GM19452 (cell line): ENCODE measurements at regions not wholly inside any gene's neighbourhood (a gene's known extent, or its start where the extent isn't known, plus 50 kb on each side); places are given as distances from the start of the nearest gene placed in this dataset.

Source experiments
- ATAC-seq: cut with Tn5 transposase; IDR thresholded peaks from one replicate; pipeline ENCODE4 v1.9.1; 2021; ENCODE audit not compliant: unreplicated experiment

DNA sequence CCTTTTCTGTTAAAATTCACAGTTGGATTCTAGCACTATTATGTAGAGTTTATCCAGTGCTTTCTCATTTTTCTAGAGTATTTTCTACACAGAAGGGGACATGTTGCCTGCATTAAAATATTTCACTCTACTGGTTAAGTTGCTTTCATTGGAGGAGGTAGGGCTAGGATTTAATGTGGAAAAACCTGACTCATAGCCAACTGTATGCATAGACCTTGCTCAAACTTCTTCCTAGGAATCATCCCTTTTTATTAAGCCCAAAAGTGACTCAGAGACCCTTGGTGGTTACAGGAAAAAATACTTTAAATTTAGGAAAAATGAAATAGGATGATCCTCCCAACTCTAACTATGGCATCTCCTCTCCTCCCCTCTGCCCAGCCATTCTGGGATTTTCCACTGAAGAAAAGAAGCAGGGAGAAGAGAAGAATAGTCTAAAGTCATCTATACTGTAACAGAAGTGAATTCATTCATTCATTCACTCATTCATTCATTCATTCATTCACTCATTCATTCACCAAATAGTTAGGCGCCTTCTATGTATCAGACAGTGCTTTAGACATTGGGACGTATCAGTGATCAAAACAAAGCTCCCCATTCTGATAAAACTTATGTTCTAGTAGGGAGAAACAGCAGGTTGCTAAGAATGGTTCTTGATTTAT lies 109.0 kb upstream of the HTR2A start:
- ATAC-seq = no peak

DNA sequence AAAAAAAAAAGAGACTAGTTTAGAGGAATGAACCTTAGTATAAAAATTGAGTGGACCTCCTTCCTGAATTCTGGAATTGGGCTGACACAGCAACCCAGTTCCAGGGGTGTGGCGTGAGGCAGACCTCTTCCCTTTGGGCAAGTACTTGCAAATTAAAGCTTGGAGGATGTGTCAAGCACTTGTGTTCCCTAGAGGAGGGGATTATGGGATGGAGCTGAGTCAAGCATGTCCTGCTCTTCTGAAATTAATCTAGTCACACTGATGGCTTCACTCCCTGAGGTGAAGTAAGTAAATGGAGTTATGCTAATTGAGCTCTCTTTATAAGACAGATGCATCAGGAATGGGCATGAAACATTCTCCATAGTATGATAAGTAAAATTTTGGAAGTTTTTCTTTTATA lies 107.7 kb upstream of the HTR2A start:
- no peak for ATAC-seq

DNA sequence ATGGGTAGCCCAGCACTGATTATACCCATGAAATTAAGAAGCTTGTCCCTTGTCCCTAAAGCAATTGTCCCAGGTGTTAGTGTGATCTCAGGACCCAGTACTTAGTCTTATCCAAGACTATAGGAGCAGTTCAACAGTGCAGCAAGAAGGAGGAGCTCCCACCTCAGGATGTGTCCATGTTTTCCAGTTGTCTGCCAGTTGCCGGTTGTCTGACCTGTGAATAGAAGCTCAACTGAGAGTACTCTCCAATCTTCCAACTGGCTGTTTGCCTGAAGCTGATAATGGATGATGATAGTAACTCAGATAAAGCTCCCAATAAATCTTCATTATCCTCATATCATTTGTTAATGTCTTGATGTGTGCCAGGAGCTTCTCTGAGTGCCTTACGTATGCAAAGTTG lies 107.2 kb upstream of the HTR2A start:
- ATAC-seq = no peak

DNA sequence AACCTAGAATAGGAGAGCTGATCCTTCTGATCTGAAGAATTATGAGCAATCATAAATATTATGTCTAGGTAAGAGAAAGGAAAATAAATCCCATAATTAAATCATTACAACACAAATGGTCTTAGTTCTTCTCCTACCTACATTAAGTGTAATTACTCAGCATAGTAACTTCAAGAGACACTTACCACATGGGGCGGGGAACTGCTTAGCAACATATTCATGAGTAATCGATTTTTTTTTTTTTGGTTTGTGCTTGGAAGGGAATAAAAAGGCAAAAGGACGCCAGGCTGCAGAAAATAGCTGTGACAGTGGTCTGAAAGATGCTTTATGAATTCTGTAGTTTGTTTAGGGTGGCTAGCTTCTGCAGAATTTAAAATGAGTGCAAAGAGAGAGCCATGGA lies 103.3 kb upstream of the HTR2A start:
- ATAC-seq = no peak

DNA sequence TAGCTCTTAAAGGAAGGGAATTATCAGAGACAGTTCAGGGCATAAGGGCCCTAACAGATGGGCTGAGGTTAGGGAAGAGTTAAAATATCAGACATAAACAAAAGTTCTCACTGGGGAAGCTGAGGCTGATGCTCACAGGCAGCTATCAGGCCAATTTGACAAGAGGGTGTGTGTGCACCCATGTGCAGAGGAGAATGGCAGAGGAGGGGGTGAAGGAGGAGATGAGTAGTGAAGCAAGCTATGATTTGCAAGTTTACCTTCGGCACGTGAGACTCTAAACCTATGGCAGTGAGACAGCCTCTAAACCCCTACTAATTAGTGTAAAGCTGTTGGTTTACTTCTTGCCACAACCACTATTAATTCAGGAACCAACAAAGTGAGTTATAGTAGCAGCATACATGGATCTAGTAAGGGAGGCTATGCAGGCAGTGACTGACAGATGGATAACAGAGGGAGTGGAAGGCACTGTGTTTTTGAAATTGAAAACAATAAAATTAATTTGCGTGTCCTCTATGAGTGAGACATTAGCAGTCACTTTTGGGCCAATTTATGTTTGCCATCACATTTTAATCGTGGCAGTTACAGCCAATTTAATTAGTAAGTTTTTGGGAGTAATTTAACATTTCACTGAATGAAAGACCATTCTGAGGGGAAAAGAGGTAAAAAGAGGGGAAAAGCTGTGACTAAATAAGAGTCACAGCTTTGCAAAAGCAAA lies 99.6 kb upstream of the HTR2A start:
- peak; percentile 30 for ATAC-seq

DNA sequence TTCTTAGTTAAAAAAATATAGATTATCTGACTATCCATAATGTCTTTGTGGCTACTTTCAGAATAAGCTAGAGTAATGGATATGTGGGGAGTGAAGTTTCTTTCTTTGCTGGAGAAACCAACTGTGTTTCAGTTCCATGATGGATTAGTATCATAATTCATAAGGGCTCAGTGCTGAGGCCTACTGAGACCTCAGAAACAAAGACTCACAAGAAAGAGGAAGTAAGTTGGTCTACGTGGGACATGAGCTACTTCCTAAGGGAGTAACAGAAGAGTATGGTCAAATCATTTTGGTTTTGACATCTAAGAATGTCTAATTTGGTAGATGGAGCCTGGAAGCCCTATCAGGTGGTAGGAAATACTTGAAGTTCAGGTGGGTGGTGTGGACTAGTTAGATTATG lies 99.0 kb upstream of the HTR2A start:
- ATAC-seq = peak; percentile 91

DNA sequence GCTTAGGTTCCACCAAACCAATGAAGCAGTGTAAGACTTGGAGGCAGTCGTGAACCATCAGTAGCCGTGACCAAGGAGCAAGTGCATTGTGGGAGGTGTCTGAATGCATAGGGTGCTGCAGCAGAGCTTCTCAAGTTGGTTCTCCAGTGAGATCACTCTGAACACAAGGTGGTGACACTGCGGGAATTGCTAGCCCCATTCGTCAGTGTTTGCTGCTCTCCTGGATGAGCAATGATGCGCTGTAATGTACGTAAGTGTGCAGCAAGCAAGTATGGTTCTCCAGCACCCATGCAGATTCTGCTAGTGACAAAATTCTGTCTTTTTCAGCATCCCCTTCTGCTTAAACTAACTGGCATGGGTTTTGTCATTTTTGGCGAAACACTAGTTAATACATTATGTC lies 97.6 kb upstream of the HTR2A start:
- no peak for ATAC-seq

DNA sequence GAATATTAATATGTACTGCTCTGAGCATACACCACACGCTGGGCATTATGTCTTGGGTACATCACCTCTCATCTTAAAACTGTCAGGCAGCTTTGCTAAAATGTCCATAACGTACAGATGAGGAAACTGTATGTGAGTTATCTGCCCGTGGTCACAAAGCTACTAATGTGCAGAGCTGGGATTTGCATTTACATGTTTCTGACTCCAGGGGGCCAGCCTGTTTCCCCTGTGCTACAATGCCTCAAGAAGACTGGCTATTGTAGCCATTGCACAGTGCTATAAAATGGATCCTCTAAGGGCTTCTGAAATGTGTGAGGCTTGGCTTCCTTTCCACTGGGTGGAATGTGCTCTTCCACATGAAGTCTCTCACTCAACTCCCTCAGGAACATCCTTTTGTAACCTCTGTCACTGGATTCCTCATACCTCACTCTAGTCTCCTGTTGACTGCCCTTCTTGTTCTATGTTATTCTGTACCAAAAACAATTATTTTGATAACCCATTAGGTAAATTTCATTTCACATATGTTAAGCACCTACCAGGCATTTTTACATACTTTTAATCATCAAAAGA lies 95.6 kb upstream of the HTR2A start:
- no peak for ATAC-seq

DNA sequence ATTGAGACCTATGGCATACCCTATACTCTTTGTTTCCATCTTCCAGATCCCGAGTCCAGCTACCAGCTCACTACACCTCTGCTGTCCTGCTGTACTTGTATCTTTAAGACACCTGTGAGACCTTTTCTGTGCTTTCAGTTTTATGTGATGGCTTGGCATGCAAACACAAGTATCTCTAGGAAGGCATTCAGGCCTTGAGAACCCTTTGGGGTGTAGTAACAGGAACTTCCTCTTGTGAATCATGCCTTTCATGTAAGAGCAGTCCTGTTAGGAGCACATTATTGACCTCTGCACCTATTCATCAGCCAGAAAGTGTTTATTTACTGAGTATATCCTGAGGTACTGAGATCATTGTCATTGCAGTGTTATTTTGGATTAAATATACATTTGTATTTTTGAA lies 87.0 kb upstream of the HTR2A start:
- ATAC-seq = peak; percentile 74

DNA sequence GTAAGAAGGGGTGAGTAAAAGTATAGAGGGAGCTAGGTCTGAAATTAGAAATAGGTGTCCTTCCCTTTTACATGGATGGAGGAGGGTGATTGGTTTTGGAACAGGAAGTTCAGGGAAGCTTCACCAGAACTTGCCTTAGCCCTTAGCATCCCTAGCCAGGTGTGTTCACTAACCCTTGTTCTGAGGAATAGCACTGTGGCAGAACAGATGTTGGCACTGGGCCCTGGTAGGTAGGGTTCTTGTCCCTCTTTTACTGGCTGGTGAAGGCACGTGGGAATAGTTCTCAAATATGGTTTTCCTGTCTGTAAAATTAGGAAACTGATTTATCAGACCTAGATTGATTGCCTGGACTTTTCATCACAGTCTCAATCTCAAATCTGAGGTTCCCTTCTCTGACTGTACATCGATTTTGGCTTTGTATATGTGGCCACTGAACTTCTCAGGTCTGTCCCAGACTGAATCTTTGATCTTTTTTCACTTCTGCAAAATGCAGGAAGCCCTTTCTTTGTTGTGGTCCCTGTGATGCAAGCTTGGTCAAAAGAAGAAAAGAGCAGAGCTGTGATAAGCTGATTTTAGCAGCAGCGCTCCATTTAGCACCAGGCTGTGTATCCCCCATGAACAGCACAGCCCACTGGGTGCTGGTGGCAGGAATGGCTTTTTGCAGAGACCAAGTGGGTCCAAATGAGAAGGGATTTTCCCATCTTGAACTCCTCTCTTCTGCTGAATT lies 86.2 kb upstream of the HTR2A start:
- peak; percentile 88 for ATAC-seq

DNA sequence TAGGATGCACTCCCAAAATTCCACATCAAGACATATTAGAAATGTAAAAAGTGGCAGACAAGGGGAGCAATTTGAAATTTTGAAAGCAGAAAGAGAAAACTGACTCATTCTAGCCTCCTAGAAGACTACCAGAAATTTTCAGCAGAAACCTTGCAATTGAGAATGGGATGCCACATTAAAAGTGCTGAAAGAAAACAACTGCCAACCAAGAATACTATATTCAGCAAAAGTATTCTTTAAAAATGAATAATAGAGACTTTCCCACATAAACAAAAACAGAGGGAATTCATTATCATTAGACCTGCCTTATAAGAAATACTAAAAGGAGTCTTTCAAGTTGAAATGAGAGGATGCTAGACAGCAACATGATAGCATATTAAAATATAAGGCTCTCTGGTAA lies 78.3 kb upstream of the HTR2A start:
- ATAC-seq = no peak

DNA sequence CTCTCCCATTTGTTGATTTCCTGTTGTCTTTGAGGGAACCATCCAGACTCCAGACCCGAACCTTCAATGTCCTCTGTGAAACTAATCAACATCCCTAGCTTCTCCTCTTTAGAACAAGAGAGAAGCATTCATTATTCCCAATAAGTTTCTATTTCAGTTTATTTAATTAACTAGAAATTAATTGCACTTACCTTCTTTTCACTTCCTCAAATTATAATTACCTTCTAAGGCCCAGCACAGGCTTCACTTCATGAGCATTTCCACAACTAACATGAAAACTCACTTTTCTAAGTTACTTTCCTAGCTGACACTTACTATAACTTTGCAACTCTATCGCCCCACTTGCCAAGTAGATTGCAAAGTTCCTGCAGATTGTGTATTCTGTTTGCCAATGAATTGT lies 71.6 kb upstream of the HTR2A start:
- no peak for ATAC-seq

DNA sequence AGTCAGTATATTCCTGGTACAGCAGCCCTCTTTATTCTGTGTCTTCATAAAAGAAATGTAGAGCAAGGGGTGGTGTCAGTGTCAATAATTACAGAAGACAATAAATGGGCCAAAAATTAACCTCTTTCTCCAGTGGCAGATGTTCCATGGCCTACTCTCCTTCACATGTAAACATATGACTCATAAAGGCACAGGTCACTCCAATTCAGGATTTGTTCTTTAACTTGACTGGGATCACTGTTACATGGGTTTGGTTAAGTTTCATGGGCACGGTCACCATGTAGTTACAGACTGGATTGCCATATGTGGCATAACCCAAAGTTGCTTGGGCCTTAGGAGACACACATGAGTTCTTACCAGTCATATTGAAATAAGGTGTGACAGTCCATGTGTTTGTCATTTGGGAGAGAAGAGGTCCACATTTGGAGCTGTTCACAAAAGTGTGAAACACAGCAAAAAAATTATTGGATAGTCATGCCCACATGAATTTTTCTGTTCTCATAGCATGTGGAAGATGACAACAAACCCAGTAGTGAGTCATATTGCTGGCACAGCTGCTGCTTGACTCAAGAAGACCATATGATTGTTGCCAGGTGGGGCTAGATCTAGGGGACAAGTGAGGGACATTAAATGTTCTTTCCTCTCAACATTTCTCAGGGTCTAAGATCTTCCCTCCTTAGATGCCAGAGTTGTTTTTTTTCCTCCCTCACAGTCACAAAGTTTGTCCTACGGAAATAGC lies 68.1 kb upstream of the HTR2A start:
- ATAC-seq = no peak

DNA sequence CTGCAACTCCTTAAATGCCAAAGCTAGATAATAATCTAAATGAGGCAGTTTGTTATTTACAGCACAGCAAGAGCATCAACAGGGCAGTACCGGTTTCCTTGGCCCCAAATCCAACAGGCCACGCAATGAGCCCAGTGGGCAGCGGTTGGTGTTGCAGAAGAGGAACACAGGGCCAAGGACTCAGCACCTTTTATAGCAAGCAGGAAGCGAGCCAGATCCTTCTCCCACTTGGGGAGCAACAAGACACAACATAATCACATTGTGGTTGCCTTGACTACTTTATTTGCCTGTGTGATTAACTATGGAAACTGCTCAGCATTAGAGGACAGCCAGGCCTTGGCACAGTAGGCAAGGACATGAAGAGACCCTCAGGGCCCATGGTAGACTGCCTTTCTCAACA lies 67.1 kb upstream of the HTR2A start:
- ATAC-seq = no peak

DNA sequence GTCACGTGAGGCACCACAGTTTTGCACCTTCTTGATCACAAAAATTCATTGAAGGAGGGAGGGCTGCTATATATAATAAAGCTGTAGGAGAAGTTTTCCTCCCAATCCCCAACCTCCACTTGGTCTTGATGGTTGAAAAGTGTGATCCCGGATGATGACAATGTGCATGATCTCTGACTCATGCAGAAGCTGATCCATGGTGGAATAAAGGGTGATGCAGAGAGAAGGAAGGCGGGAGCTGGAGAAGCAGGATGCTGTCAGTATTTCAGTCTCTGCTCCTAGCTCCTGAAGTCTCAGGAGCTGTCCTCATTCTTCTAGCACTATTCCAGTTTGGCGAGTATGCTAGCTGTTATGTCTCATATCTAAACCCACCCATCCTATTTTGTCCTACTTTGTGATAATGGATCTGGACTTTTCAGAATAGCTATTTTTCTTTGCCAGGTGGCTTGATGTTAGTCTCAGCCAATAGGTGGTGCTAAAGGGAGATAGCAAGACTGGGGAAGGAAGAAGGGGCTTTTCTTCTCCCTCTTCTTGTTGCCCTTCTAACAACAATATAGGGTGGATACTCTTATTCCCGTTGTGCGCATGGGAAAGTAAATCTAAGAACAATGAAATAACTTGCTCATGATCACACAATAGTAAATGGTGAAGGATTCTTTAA lies 65.6 kb upstream of the HTR2A start:
- no peak for ATAC-seq

DNA sequence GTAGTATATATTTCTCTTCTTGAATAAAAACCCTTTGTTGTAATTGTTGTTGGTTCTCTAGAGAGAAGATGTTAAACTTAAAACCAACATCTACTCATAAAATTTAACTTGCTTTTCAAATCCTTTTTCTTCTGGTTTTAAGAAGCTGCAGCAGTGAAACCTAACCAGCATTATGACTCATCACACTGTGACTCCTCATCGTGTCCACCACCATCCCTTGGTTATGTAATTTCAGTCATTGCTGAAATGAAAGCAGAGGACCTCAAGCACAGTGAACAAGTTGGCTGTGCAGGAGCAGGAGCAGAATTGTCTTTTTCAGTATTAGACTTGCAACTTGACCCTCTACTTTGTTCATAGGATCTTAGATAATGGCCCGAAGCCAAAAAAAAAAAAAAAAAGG lies 64.9 kb upstream of the HTR2A start:
- peak; percentile 99 for ATAC-seq

DNA sequence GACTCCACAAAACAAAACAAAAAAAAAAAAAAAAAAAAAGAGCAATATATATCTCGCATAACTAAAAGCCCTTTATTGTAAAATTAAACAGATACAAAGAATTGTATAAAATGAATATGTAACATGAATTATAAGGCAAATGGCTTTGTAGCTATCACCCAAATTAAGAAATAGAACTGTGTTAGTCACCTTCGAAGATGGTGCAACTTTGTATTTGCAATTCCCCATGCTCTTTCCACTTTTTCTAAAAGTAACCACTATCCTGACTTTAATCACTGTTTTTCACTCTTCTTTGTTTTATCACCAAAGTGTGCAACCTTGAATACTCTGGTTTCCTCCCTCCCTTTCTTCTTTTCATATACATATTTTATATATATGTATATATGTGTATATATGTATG lies 57.1 kb upstream of the HTR2A start:
- no peak for ATAC-seq

DNA sequence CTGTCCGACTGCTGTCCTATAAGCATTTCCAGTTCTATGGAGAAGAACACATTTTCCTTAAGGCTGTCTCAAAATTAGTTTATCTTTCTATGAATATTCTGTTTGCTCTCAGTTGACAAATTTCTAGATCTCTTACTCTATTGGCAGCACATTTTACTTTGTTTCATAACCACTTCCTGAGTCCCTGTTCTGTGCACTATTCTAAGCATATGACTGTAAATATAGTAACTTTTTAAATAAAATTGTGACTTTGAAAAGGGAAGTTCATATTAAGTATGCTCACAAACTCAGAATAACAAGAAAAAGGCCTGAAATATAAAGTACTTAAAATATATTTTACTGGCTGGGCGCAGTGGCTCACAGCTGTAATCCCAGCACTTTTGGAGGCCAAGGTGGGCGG lies 56.5 kb upstream of the HTR2A start:
- no peak for ATAC-seq

DNA sequence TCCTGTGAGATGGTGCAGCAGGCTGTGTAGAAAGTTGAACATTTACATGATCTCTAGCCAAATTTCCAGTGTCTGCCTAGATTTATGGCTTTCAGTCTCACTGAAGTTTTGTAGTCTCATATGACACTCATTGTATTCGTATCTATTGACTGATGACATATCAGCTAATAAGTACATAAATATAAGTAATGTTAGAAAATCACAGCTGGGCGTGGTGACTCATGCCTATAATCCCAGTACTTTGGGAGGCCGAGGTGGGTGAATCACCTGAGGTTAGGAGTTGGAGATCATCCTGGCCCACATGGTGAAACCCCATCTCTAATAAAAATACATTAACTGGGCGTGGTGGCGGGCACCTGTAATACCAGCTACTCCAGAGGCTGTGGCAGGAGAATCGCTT lies 54.7 kb upstream of the HTR2A start:
- ATAC-seq = no peak

DNA sequence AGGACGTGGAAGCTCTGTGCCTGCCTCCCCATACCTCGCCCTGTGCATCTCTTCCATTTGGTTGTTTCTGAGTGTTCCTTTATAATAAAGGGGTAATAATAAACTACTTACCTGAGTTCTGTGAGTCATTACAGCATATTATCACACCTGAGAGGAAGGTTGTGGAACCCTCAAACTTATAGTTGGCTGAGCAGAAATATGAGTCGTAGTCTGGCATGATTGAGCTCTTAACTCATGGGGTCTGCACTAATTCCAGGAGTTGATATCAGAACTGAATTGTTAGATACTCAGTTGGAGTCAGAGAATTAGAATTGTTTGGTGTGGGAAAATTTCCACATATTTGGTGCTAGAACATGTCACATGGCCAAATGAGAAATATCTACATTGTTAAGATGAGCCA lies 52.4 kb upstream of the HTR2A start:
- no peak for ATAC-seq

DNA sequence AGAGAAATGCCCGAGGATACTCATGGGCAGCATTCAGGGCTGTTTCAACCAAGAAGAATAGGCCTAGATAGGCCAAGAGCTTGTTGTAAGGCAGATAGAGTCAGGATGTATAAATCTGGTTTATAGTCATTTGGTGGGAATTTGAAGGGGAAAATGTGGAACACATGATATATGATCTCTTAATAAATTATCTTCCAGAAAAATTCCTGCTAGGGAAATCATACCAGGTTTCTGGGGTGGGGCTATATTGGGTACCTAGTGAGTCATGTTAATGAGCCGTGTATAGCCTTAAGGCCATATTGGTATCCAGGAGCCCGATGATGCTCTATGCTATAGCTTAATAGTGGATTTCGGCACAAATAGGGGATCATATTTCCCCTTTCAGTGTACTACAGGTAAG lies 51.5 kb upstream of the HTR2A start:
- no peak for ATAC-seq
